AG09319 (cell line): ENCODE measurements at regions not wholly inside any gene's neighbourhood (a gene's known extent, or its start where the extent isn't known, plus 50 kb on each side); places are given as distances from the start of the nearest gene placed in this dataset.
A peak's percentile ranks its signal among the peaks of the same experiment; 100 is the strongest.

ENCODE experiments used
- DNase-seq: peaks from one replicate; pipeline ENCODE4 v3.0.0-alpha.2; 2010; ENCODE audit warnings: low read depth; ENCODE audit errors: extremely low read depth
- CTCF ChIP-seq: IDR thresholded peaks from 2 replicates; pipeline ENCODE4 v1.5.1; 2011; ENCODE audit warnings: low read depth, mild to moderate bottlenecking, inconsistent platforms, low read length, moderate library complexity

- TF ChIP-seq CTCF, result no peak
- DNase-seq, result no peak
Measured at GRCh38 chr7:101733713-101734475, 83.5 kb upstream of the CUX1 start.

GRCh38 chr7:101736084-101736483, 81.3 kb upstream of the CUX1 start:
- TF ChIP-seq CTCF, result no peak
- DNase-seq, result no peak

- no peak for DNase-seq
- TF ChIP-seq CTCF, result no peak
Measured at GRCh38 chr7:101739775-101740398, 77.5 kb upstream of the CUX1 start.

GRCh38 chr7:101740981-101741725, 76.3 kb upstream of the CUX1 start:
- no peak for DNase-seq
- TF ChIP-seq CTCF, result no peak

- no peak for DNase-seq
- peak; percentile 54 for TF ChIP-seq CTCF
Measured at GRCh38 chr7:101743241-101743994, 74.0 kb upstream of the CUX1 start.

GRCh38 chr7:101743995-101744360, 73.4 kb upstream of the CUX1 start:
- no peak for TF ChIP-seq CTCF
- no peak for DNase-seq

GRCh38 chr7:101744588-101744987, 72.8 kb upstream of the CUX1 start:
- no peak for DNase-seq
- no peak for TF ChIP-seq CTCF
